ENCODE measurements at regions not wholly inside any gene's neighbourhood (a gene's known extent, or its start where the extent isn't known, plus 50 kb on each side); places are given as distances from the start of the nearest gene placed in this dataset.
"Not testable (repeated sequence)": the region's sequence is repeated elsewhere in the genome, so short reads cannot be mapped to it uniquely, and the experiment has no call there.

GRCh38 chr1:187817782-187818181 lies 989.0 kb downstream of the PLA2G4A start:
- H3K4me3 ChIP-seq (ENCODE audit: low read length) = no peak overlapping the region
- H3K36me3 ChIP-seq (ENCODE audit: control insufficient read depth, insufficient read depth, low read length) = no peaks in the 10 kb centered on the region
- no peaks in the 10 kb centered on the region for H3K4me1 ChIP-seq (ENCODE audit: control insufficient read depth, insufficient read depth, low read length)
- H3K27me3 ChIP-seq (ENCODE audit: control insufficient read depth, insufficient read depth, low read length) = no peaks in the 10 kb centered on the region
- no peak overlapping the region for H3K27ac ChIP-seq (ENCODE audit: low read depth, low read length)
- no peak overlapping the region for H3K9ac ChIP-seq (ENCODE audit: low read length)

GRCh38 chr1:187819086-187819485 lies 990.3 kb downstream of the PLA2G4A start:
- H3K9ac ChIP-seq (ENCODE audit: low read length) = no peak overlapping the region
- H3K36me3 ChIP-seq (ENCODE audit: control insufficient read depth, insufficient read depth, low read length) = no peaks in the 10 kb centered on the region
- no peaks in the 10 kb centered on the region for H3K4me1 ChIP-seq (ENCODE audit: control insufficient read depth, insufficient read depth, low read length)
- no peak overlapping the region for H3K27ac ChIP-seq (ENCODE audit: low read depth, low read length)
- H3K4me3 ChIP-seq (ENCODE audit: low read length) = no peak overlapping the region
- no peaks in the 10 kb centered on the region for H3K27me3 ChIP-seq (ENCODE audit: control insufficient read depth, insufficient read depth, low read length)

- Histone ChIP-seq H3K9ac (ENCODE audit: low read length) (no peak overlapping the region), H3K27ac (ENCODE audit: low read depth, low read length) (no peak overlapping the region), H3K36me3 (ENCODE audit: control insufficient read depth, insufficient read depth, low read length) (no peaks in the 10 kb centered on the region), H3K4me1 (ENCODE audit: control insufficient read depth, insufficient read depth, low read length) (no peaks in the 10 kb centered on the region), H3K27me3 (ENCODE audit: control insufficient read depth, insufficient read depth, low read length) (no peaks in the 10 kb centered on the region), H3K4me3 (ENCODE audit: low read length) (no peak overlapping the region)
Measured at GRCh38 chr1:187836557-187836956, 1007.8 kb downstream of the PLA2G4A start.

GRCh38 chr1:187837787-187838186 lies 1009.0 kb downstream of the PLA2G4A start:
- no peak overlapping the region for H3K4me3 ChIP-seq (ENCODE audit: low read length)
- no peak overlapping the region for H3K9ac ChIP-seq (ENCODE audit: low read length)
- no peaks in the 10 kb centered on the region for H3K36me3 ChIP-seq (ENCODE audit: control insufficient read depth, insufficient read depth, low read length)
- H3K27ac ChIP-seq (ENCODE audit: low read depth, low read length) = no peak overlapping the region
- H3K27me3 ChIP-seq (ENCODE audit: control insufficient read depth, insufficient read depth, low read length) = no peaks in the 10 kb centered on the region
- no peaks in the 10 kb centered on the region for H3K4me1 ChIP-seq (ENCODE audit: control insufficient read depth, insufficient read depth, low read length)

- Histone ChIP-seq H3K27me3 (ENCODE audit: control insufficient read depth, insufficient read depth, low read length) (no peaks in the 10 kb centered on the region), H3K36me3 (ENCODE audit: control insufficient read depth, insufficient read depth, low read length) (no peaks in the 10 kb centered on the region), H3K9ac (ENCODE audit: low read length) (no peak overlapping the region), H3K4me3 (ENCODE audit: low read length) (no peak overlapping the region), H3K27ac (ENCODE audit: low read depth, low read length) (no peak overlapping the region), H3K4me1 (ENCODE audit: control insufficient read depth, insufficient read depth, low read length) (no peaks in the 10 kb centered on the region)
Measured at GRCh38 chr1:187838335-187839293, 1009.9 kb downstream of the PLA2G4A start.

- Histone ChIP-seq H3K4me1 (ENCODE audit: control insufficient read depth, insufficient read depth, low read length) (no peaks in the 10 kb centered on the region), H3K36me3 (ENCODE audit: control insufficient read depth, insufficient read depth, low read length) (no peaks in the 10 kb centered on the region), H3K4me3 (ENCODE audit: low read length) (no peak overlapping the region)
Measured at GRCh38 chr1:187839873-187840272, 1011.1 kb downstream of the PLA2G4A start.

GRCh38 chr1:187840557-187840956 lies 1011.8 kb downstream of the PLA2G4A start:
- H3K4me3 ChIP-seq (ENCODE audit: low read length) = no peak overlapping the region
- H3K27me3 ChIP-seq (ENCODE audit: control insufficient read depth, insufficient read depth, low read length) = no peaks in the 10 kb centered on the region
- no peaks in the 10 kb centered on the region for H3K4me1 ChIP-seq (ENCODE audit: control insufficient read depth, insufficient read depth, low read length)
- H3K27ac ChIP-seq (ENCODE audit: low read depth, low read length) = no peak overlapping the region
- H3K36me3 ChIP-seq (ENCODE audit: control insufficient read depth, insufficient read depth, low read length) = no peaks in the 10 kb centered on the region
- no peak overlapping the region for H3K9ac ChIP-seq (ENCODE audit: low read length)

More at GRCh38 chr1:187839873-187840272, 1011.1 kb downstream of the PLA2G4A start:
- no peaks in the 10 kb centered on the region for H3K27me3 ChIP-seq (ENCODE audit: control insufficient read depth, insufficient read depth, low read length)
- no peak overlapping the region for H3K27ac ChIP-seq (ENCODE audit: low read depth, low read length)
- H3K9ac ChIP-seq (ENCODE audit: low read length) = no peak overlapping the region

- Histone ChIP-seq H3K27me3 (ENCODE audit: control insufficient read depth, insufficient read depth, low read length) (no peaks in the 10 kb centered on the region), H3K4me3 (ENCODE audit: low read length) (no peak overlapping the region), H3K36me3 (ENCODE audit: control insufficient read depth, insufficient read depth, low read length) (no peaks in the 10 kb centered on the region), H3K27ac (ENCODE audit: low read depth, low read length) (no peak overlapping the region), H3K4me1 (ENCODE audit: control insufficient read depth, insufficient read depth, low read length) (no peaks in the 10 kb centered on the region), H3K9ac (ENCODE audit: low read length) (no peak overlapping the region)
Measured at GRCh38 chr1:187842406-187843165, 1013.8 kb downstream of the PLA2G4A start.

GRCh38 chr1:187844313-187844712 lies 1015.6 kb downstream of the PLA2G4A start:
- Histone ChIP-seq H3K9ac (ENCODE audit: low read length) (no peak overlapping the region), H3K4me3 (ENCODE audit: low read length) (no peak overlapping the region), H3K36me3 (ENCODE audit: control insufficient read depth, insufficient read depth, low read length) (no peaks in the 10 kb centered on the region), H3K27ac (ENCODE audit: low read depth, low read length) (no peak overlapping the region), H3K4me1 (ENCODE audit: control insufficient read depth, insufficient read depth, low read length) (no peaks in the 10 kb centered on the region), H3K27me3 (ENCODE audit: control insufficient read depth, insufficient read depth, low read length) (no peaks in the 10 kb centered on the region)

- Histone ChIP-seq H3K4me1 (ENCODE audit: control insufficient read depth, insufficient read depth, low read length) (no peaks in the 10 kb centered on the region), H3K36me3 (ENCODE audit: control insufficient read depth, insufficient read depth, low read length) (no peaks in the 10 kb centered on the region), H3K27ac (ENCODE audit: low read depth, low read length) (no peak overlapping the region), H3K4me3 (ENCODE audit: low read length) (no peak overlapping the region), H3K27me3 (ENCODE audit: control insufficient read depth, insufficient read depth, low read length) (no peaks in the 10 kb centered on the region), H3K9ac (ENCODE audit: low read length) (no peak overlapping the region)
Measured at GRCh38 chr1:187847531-187847930, 1018.8 kb downstream of the PLA2G4A start.

- Histone ChIP-seq H3K36me3 (ENCODE audit: control insufficient read depth, insufficient read depth, low read length) (no peaks in the 10 kb centered on the region), H3K9ac (ENCODE audit: low read length) (no peak overlapping the region), H3K27ac (ENCODE audit: low read depth, low read length) (no peak overlapping the region), H3K4me3 (ENCODE audit: low read length) (no peak overlapping the region), H3K4me1 (ENCODE audit: control insufficient read depth, insufficient read depth, low read length) (no peaks in the 10 kb centered on the region), H3K27me3 (ENCODE audit: control insufficient read depth, insufficient read depth, low read length) (no peaks in the 10 kb centered on the region)
Measured at GRCh38 chr1:187848321-187848720, 1019.6 kb downstream of the PLA2G4A start.

- not testable (repeated sequence) for H3K9ac ChIP-seq (ENCODE audit: low read length); H3K27ac ChIP-seq (ENCODE audit: low read depth, low read length); H3K4me1 ChIP-seq (ENCODE audit: control insufficient read depth, insufficient read depth, low read length); H3K36me3 ChIP-seq (ENCODE audit: control insufficient read depth, insufficient read depth, low read length); H3K27me3 ChIP-seq (ENCODE audit: control insufficient read depth, insufficient read depth, low read length); H3K4me3 ChIP-seq (ENCODE audit: low read length)
Measured at GRCh38 chr1:187850146-187850545, 1021.4 kb downstream of the PLA2G4A start.
